DND-41 (cell line): ENCODE measurements at regions not wholly inside any gene's neighbourhood (a gene's known extent, or its start where the extent isn't known, plus 50 kb on each side); places are given as distances from the start of the nearest gene placed in this dataset.

Experiments used
- ATAC-seq: fragments of 200-7000 bp; cut with Tn5 transposase; 3 replicates; pipeline ENCODE4 v1.9.1; 2021; ENCODE audit warnings: low read depth; ENCODE audit not compliant: insufficient read depth
- DNase-seq: peaks from one replicate; pipeline ENCODE4 v3.0.0-alpha.2; 2020
- H2AFZ ChIP-seq: 2 replicates; pipeline ENCODE4 v1.6.0; 2012; ENCODE audit warnings: low read depth, low read length
- H3K27ac ChIP-seq: 2 replicates; pipeline ENCODE4 v1.5.1; 2012; ENCODE audit warnings: low read length, inconsistent platforms
- H3K27me3 ChIP-seq: fragments of 200-600 bp; sonication (generic); 2 replicates; pipeline ENCODE4 v1.6.0; 2012; ENCODE audit warnings: low read length, mild to moderate bottlenecking, inconsistent platforms; ENCODE audit not compliant: insufficient read depth, poor library complexity
- H3K36me3 ChIP-seq: 2 replicates; pipeline ENCODE4 v1.5.1; 2012; ENCODE audit warnings: low read length, inconsistent platforms; ENCODE audit not compliant: insufficient read depth
- H3K4me1 ChIP-seq: 2 replicates; pipeline ENCODE4 v1.5.1; 2012; ENCODE audit warnings: mild to moderate bottlenecking, low read length; ENCODE audit not compliant: insufficient read depth
- H3K4me2 ChIP-seq: 2 replicates; pipeline ENCODE4 v1.6.0; 2012; ENCODE audit warnings: mild to moderate bottlenecking, moderate library complexity, low read length, inconsistent platforms; ENCODE audit not compliant: insufficient read depth
- H3K4me3 ChIP-seq, 2 experiments: fragments of 200-600 bp in 1 of 2; shearing (Covaris generic) in 1 of 2; 2 replicates each; pipeline ENCODE4 v1.5.1; 2012 to 2016; ENCODE audit warnings: inconsistent platforms in 2 of 2, low read length in 2 of 2, mild to moderate bottlenecking in 2 of 2, low read depth in 1 of 2, moderate library complexity in 1 of 2
- H3K79me2 ChIP-seq: 2 replicates; pipeline ENCODE4 v1.6.0; 2012; ENCODE audit warnings: low read length, inconsistent platforms; ENCODE audit not compliant: insufficient read depth
- H3K9ac ChIP-seq: 2 replicates; pipeline ENCODE4 v1.6.0; 2012; ENCODE audit warnings: low read depth, mild to moderate bottlenecking, inconsistent platforms, low read length, moderate library complexity
- H3K9me3 ChIP-seq: 2 replicates; pipeline ENCODE4 v1.5.1; 2012; ENCODE audit warnings: low read length, moderate library complexity, mild to moderate bottlenecking, inconsistent platforms; ENCODE audit not compliant: insufficient read depth, severe bottlenecking
- H4K20me1 ChIP-seq: 2 replicates; pipeline ENCODE4 v1.6.0; 2012; ENCODE audit warnings: low read length; ENCODE audit not compliant: insufficient read depth
- CTCF ChIP-seq: IDR thresholded peaks from 2 replicates; pipeline ENCODE4 v1.5.1; 2012; ENCODE audit warnings: borderline replicate concordance, low read length, moderate library complexity, mild to moderate bottlenecking; ENCODE audit not compliant: poor library complexity, severe bottlenecking; ENCODE audit errors: extremely low read depth
- EZH2 ChIP-seq: IDR thresholded peaks from 3 replicates; pipeline ENCODE4 v1.6.1; 2012; ENCODE audit warnings: borderline replicate concordance, low read depth, mild to moderate bottlenecking, moderate library complexity, low read length, inconsistent platforms; ENCODE audit not compliant: severe bottlenecking

GRCh38 chr1:173408886-173409285 lies 68.2 kb upstream of the PRDX6 start:
- ATAC-seq (no peak), DNase-seq (no peak)
- Histone ChIP-seq H3K4me2 (peak overlapping the region; percentile 47; the same call in 1 of the 2 replicates), H3K9ac (peak overlapping the region; percentile 16; the same call in 1 of the 2 replicates), H3K4me3 (no peak overlapping the region), H3K4me1 (peaks cover 48% of the 10 kb centered on the region), H3K36me3 (no peaks in the 10 kb centered on the region), H4K20me1 (no peaks in the 10 kb centered on the region), H3K9me3 (no peaks in the 10 kb centered on the region), H3K27me3 (no peaks in the 10 kb centered on the region), H3K27ac (peak overlapping the region; percentile 74), H3K79me2 (no peaks in the 10 kb centered on the region), H2AFZ (no peak overlapping the region)
- no peak for TF ChIP-seq EZH2
- TF ChIP-seq CTCF: peak; percentile 48

GRCh38 chr1:173409613-173410012 lies 67.5 kb upstream of the PRDX6 start:
- TF ChIP-seq CTCF: no peak
- TF ChIP-seq EZH2: no peak
- peaks cover 48% of the 10 kb centered on the region for H3K4me1 ChIP-seq
- DNase-seq (peak; percentile 87), ATAC-seq (peak; percentile 94)
- H3K4me2 ChIP-seq: peak overlapping the region; percentile 47
- H2AFZ ChIP-seq: no peak overlapping the region
- no peaks in the 10 kb centered on the region for H3K79me2 ChIP-seq
- H3K9me3 ChIP-seq: no peaks in the 10 kb centered on the region
- H3K9ac ChIP-seq: peak overlapping the region; percentile 36
- no peaks in the 10 kb centered on the region for H3K27me3 ChIP-seq
- no peaks in the 10 kb centered on the region for H4K20me1 ChIP-seq
- H3K27ac ChIP-seq: peak overlapping the region; percentile 74
- H3K4me3 ChIP-seq: peak overlapping the region in 1 of 2 experiments; percentile 8; a peak in 1 of 4 replicates
- no peaks in the 10 kb centered on the region for H3K36me3 ChIP-seq

- H2AFZ ChIP-seq: no peak overlapping the region
- no peaks in the 10 kb centered on the region for H4K20me1 ChIP-seq
- H3K4me3 ChIP-seq: peak overlapping the region in 1 of 2 experiments; percentile 31; a peak in 2 of 4 replicates
- no peaks in the 10 kb centered on the region for H3K36me3 ChIP-seq
- DNase-seq (peak; percentile 60), ATAC-seq (peak; percentile 75)
- H3K9me3 ChIP-seq: no peaks in the 10 kb centered on the region
- H3K27ac ChIP-seq: peak overlapping the region; percentile 74
- H3K4me2 ChIP-seq: peak overlapping the region; percentile 47
- peaks cover 48% of the 10 kb centered on the region for H3K4me1 ChIP-seq
- no peak for TF ChIP-seq CTCF
- no peak for TF ChIP-seq EZH2
- H3K27me3 ChIP-seq: no peaks in the 10 kb centered on the region
- H3K79me2 ChIP-seq: no peaks in the 10 kb centered on the region
- H3K9ac ChIP-seq: peak overlapping the region; percentile 36
Measured at GRCh38 chr1:173410133-173410793, 66.9 kb upstream of the PRDX6 start.
